Endothelial cell of umbilical vein (primary cell): ENCODE measurements at regions not wholly inside any gene's neighbourhood (a gene's known extent, or its start where the extent isn't known, plus 50 kb on each side); places are given as distances from the start of the nearest gene placed in this dataset.

ENCODE experiments used
- BruUV-seq: library from RNA; stranded (reverse); fragments of 400-500 nt; replicated peaks from 2 replicates; lab custom pipeline; 2021; lab: Mats Ljungman, UMichigan
- CTCF ChIA-PET: fragments of 300-600, 350-600 bp; sonication (Branson Sonifier 250); formaldehyde crosslinking; loops from one replicate; lab custom pipeline; 2021; ENCODE audit warnings: antibody characterized with exemption, inconsistent platforms; lab: Charles Lee
- POLR2A ChIA-PET: fragments of 300-600, 350-600 bp; sonication (Branson Sonifier 250); formaldehyde crosslinking; loops from one replicate; lab custom pipeline; 2021; ENCODE audit warnings: antibody characterized with exemption, inconsistent platforms; lab: Charles Lee
- DNase-seq: peaks from one replicate; pipeline ENCODE4 v3.0.0-alpha.2; 2011; ENCODE audit warnings: low read depth, low spot score
- FAIRE-seq: peaks from 2 replicates; lab custom pipeline; 2011; peaks lifted over from hg19 to GRCh38; lab: Jason Lieb, UNC
- H2AFZ ChIP-seq: 2 replicates; pipeline ENCODE4 v1.6.0; 2012; ENCODE audit warnings: low read depth, low read length, control low read depth, inconsistent platforms
- H3K27ac ChIP-seq: 2 replicates; pipeline ENCODE4 v1.5.1; 2011; ENCODE audit warnings: low read depth, mild to moderate bottlenecking, control low read depth, low read length, moderate library complexity; ENCODE audit not compliant: insufficient read depth
- H3K27me3 ChIP-seq, 2 experiments: 2 replicates each; pipeline versions ENCODE4 v1.6.0 to v1.6.1; 2011; ENCODE audit warnings: low read length in 2 of 2, mixed read lengths in 1 of 2; ENCODE audit not compliant: control insufficient read depth in 2 of 2, insufficient read depth in 2 of 2
- H3K36me3 ChIP-seq, 2 experiments: 2 replicates in 1 of 2; 3 replicates in 1 of 2; pipeline ENCODE4 v1.5.1; 2011; ENCODE audit warnings: low read length in 2 of 2, mild to moderate bottlenecking in 1 of 2, moderate library complexity in 1 of 2; ENCODE audit not compliant: control insufficient read depth in 2 of 2, insufficient read depth in 2 of 2; ENCODE audit errors: extremely low read depth in 1 of 2
- H3K4me1 ChIP-seq: 3 replicates; pipeline ENCODE4 v1.5.1; 2011; ENCODE audit warnings: mild to moderate bottlenecking, low read length; ENCODE audit not compliant: control insufficient read depth, insufficient read depth; ENCODE audit errors: extremely low read depth
- H3K4me2 ChIP-seq: 2 replicates; pipeline ENCODE4 v1.6.1; 2011; ENCODE audit warnings: low read length, control low read depth, mixed read lengths; ENCODE audit not compliant: insufficient read depth
- H3K4me3 ChIP-seq, 3 experiments: fragments of 200-600 bp in 1 of 3; sonication (generic), shearing (Covaris generic) in 1 of 3; replicated peaks in 1 of 3; 2 replicates each; pipeline ENCODE4 v1.5.1; 2011 to 2016; ENCODE audit warnings: control low read depth in 3 of 3, low read length in 3 of 3, mild to moderate bottlenecking in 2 of 3, inconsistent platforms in 1 of 3, low read depth in 1 of 3, moderate library complexity in 1 of 3; ENCODE audit not compliant: insufficient read depth in 1 of 3
- H3K79me2 ChIP-seq: 2 replicates; pipeline ENCODE4 v1.6.0; 2012; ENCODE audit warnings: low read length, inconsistent platforms; ENCODE audit not compliant: control insufficient read depth, insufficient read depth
- H3K9ac ChIP-seq: replicated peaks from 2 replicates; pipeline ENCODE3; 2011; ENCODE audit warnings: low read length, control low read depth; ENCODE audit not compliant: insufficient read depth; ENCODE audit errors: extremely low read depth
- H3K9me1 ChIP-seq: replicated peaks from 3 replicates; pipeline ENCODE4 v1.6.0; 2011; ENCODE audit warnings: mild to moderate bottlenecking, low read length; ENCODE audit not compliant: control insufficient read depth, insufficient read depth; ENCODE audit errors: extremely low read depth
- H3K9me3 ChIP-seq: replicated peaks from 2 replicates; pipeline ENCODE4 v1.5.1; 2012; ENCODE audit warnings: low read length, inconsistent platforms; ENCODE audit not compliant: control insufficient read depth, insufficient read depth
- H4K20me1 ChIP-seq: replicated peaks from 2 replicates; pipeline ENCODE3; 2011; ENCODE audit warnings: mild to moderate bottlenecking, low read length; ENCODE audit not compliant: control insufficient read depth, insufficient read depth; ENCODE audit errors: extremely low read depth
- CTCF ChIP-seq, 2 donors: IDR thresholded peaks; 1 replicate in 1 of 2; 2 replicates in 1 of 2; pipeline ENCODE4 v1.5.1; 2011; ENCODE audit warnings: low read length in 2 of 2, mild to moderate bottlenecking in 2 of 2, moderate library complexity in 2 of 2, control low read depth in 1 of 2, inconsistent platforms in 1 of 2, low read depth in 1 of 2; ENCODE audit not compliant: insufficient read depth in 1 of 2; ENCODE audit errors: extremely low read depth in 1 of 2
- EZH2 ChIP-seq: IDR thresholded peaks from 2 replicates; pipeline ENCODE4 v1.6.1; 2012; ENCODE audit warnings: borderline replicate concordance, low read depth, mild to moderate bottlenecking, moderate library complexity, low read length, inconsistent platforms; ENCODE audit not compliant: severe bottlenecking
- FOS ChIP-seq: IDR thresholded peaks from 2 replicates; pipeline ENCODE4 v1.6.1; 2011; ENCODE audit warnings: mild to moderate bottlenecking, low read length, moderate library complexity, borderline replicate concordance; ENCODE audit not compliant: insufficient read depth
- GATA2 ChIP-seq: IDR thresholded peaks from 2 replicates; pipeline ENCODE4 v1.7.0; 2011; ENCODE audit warnings: low read depth, mild to moderate bottlenecking, moderate library complexity, mixed read lengths, low read length; ENCODE audit not compliant: insufficient read length, insufficient read depth
- JUN ChIP-seq: IDR thresholded peaks from 2 replicates; pipeline ENCODE4 v1.6.1; 2011; ENCODE audit warnings: borderline replicate concordance, low read depth; ENCODE audit not compliant: insufficient read length, insufficient read depth
- MYC ChIP-seq: IDR thresholded peaks from one replicate; pipeline ENCODE4 v1.6.1; 2011; ENCODE audit warnings: mild to moderate bottlenecking, low read depth, low read length
- POLR2A ChIP-seq: IDR thresholded peaks from 2 replicates; pipeline ENCODE4 v1.6.1; 2012; ENCODE audit warnings: low read depth, mild to moderate bottlenecking, control low read depth, low read length
- POLR2AphosphoS5 ChIP-seq: IDR thresholded peaks from 2 replicates; pipeline ENCODE4 v1.6.1; 2012; ENCODE audit warnings: low read depth, mild to moderate bottlenecking, control low read depth, low read length, moderate library complexity; ENCODE audit not compliant: insufficient read depth
- dilution Hi-C: fragments of 300-500 bp; cut with MboI; formaldehyde crosslinking; loops from one replicate; pipeline ENCODE4 v1.15.0; 2019; ENCODE audit warnings: low sequenced_read_pairs; ENCODE audit not compliant: extremely low pct_ligation_motif_present
- intact Hi-C: fragments of 100-400 bp; cut with micrococcal nuclease; formaldehyde crosslinking; loops from one replicate; pipeline ENCODE4 v1.10.0; 2022
- TF ChIP-seq, protein P1 (sequence below): IDR thresholded peaks from 2 replicates; pipeline ENCODE4 v1.6.1; 2011; ENCODE audit not compliant: insufficient read depth, insufficient read length

GRCh38 chr10:28801247-28801646 lies 123.9 kb downstream of the BAMBI start:
- Histone ChIP-seq H3K79me2 (no peaks in the 10 kb centered on the region), H3K27me3 (peaks cover 7 to 8% of the 10 kb centered on the region in 2 experiments), H3K9ac (no peak overlapping the region), H3K4me3 (no peak overlapping the region), H3K4me1 (no peaks in the 10 kb centered on the region), H3K9me3 (no peaks in the 10 kb centered on the region), H4K20me1 (no peaks in the 10 kb centered on the region), H3K36me3 (no peaks in the 10 kb centered on the region), H3K9me1 (no peaks in the 10 kb centered on the region), H2AFZ (no peak overlapping the region), H3K27ac (no peak overlapping the region), H3K4me2 (no peak overlapping the region)
- TF ChIP-seq POLR2AphosphoS5 (no peak), EZH2 (no peak), MYC (no peak), FOS (no peak)
- intact Hi-C loops, result loop anchor here (10.0 kb wide), 1 partner anchor 184 kb away; no protein-coding TSS in a partner anchor
- ChIA-PET CTCF (no interaction called here), POLR2A (no interaction called here)
- DNase-seq (no peak), FAIRE-seq (no peak)
- BruUV-seq, result no TSS peak
- dilution Hi-C loops, result no loop called here

- no peak overlapping the region for H3K9ac ChIP-seq
- H3K36me3 ChIP-seq, result no peaks in the 10 kb centered on the region
- BruUV-seq, result no TSS peak
- no peaks in the 10 kb centered on the region for H3K9me1 ChIP-seq
- no peak overlapping the region for H2AFZ ChIP-seq
- CTCF ChIA-PET, result no interaction called here
- peaks cover 10 to 11% of the 10 kb centered on the region in 2 experiments for H3K27me3 ChIP-seq
- no peak overlapping the region for H3K4me2 ChIP-seq
- FAIRE-seq (no peak), DNase-seq (no peak)
- intact Hi-C loops, result loop anchor here (10.0 kb wide), 1 partner anchor 183 kb away; no protein-coding TSS in a partner anchor
- TF ChIP-seq GATA2 (no peak), MYC (no peak), CTCF (IDR thresholded peaks at IDR 0.05; ENCODE audit: extremely low read depth in 1 of 2, insufficient read depth in 1 of 2, low read depth in 1 of 2, low read length in 2 of 2) (no peak), JUN (no peak), FOS (no peak), POLR2A (no peak), POLR2AphosphoS5 (no peak), EZH2 (no peak)
- TF ChIP-seq, protein P1, sequence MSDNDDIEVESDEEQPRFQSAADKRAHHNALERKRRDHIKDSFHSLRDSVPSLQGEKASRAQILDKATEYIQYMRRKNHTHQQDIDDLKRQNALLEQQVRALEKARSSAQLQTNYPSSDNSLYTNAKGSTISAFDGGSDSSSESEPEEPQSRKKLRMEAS, result no peak
- H3K4me3 ChIP-seq, result no peak overlapping the region
- no peak overlapping the region for H3K27ac ChIP-seq
- no peaks in the 10 kb centered on the region for H3K79me2 ChIP-seq
- H3K4me1 ChIP-seq, result no peaks in the 10 kb centered on the region
- dilution Hi-C loops, result no loop called here
- POLR2A ChIA-PET, result no interaction called here
- no peaks in the 10 kb centered on the region for H4K20me1 ChIP-seq
- no peaks in the 10 kb centered on the region for H3K9me3 ChIP-seq
These were observed 124.5 kb downstream of the BAMBI start for GRCh38 chr10:28801869-28802268.
